GM23338 (cell line): ENCODE measurements at regions not wholly inside any gene's neighbourhood (a gene's known extent, or its start where the extent isn't known, plus 50 kb on each side); places are given as distances from the start of the nearest gene placed in this dataset.

Experiments used
- ATAC-seq: fragments of 200-7000 bp; cut with Tn5 transposase; 3 replicates; pipeline ENCODE4 v1.9.1; 2020
- DNase-seq: peaks from one replicate; pipeline ENCODE4 v3.0.0-alpha.2; 2015; ENCODE audit warnings: low spot score
- H2AFZ ChIP-seq: fragments of 200-600 bp; sonication (generic); 2 replicates; pipeline ENCODE4 v1.8.0; 2016; ENCODE audit warnings: antibody characterized with exemption, mild to moderate bottlenecking, moderate library complexity
- H3F3A ChIP-seq: fragments of 200-600 bp; sonication (generic); replicated peaks from 2 replicates; pipeline ENCODE4 v1.8.0; 2017; ENCODE audit warnings: antibody characterized with exemption, mixed run types, low read depth
- H3K27ac ChIP-seq: fragments of 200-600 bp; sonication (generic); 2 replicates; pipeline ENCODE4 v1.6.1; 2016; ENCODE audit warnings: low read depth
- H3K27me3 ChIP-seq: fragments of 200-600 bp; sonication (generic); 2 replicates; pipeline ENCODE4 v1.8.0; 2016; ENCODE audit warnings: mild to moderate bottlenecking, mixed run types, moderate library complexity; ENCODE audit not compliant: insufficient read depth
- H3K36me3 ChIP-seq: fragments of 200-600 bp; sonication (generic); 2 replicates; pipeline ENCODE4 v1.8.0; 2016; ENCODE audit warnings: mild to moderate bottlenecking; ENCODE audit not compliant: insufficient read depth
- H3K4me1 ChIP-seq: fragments of 200-600 bp; sonication (generic); 2 replicates; pipeline ENCODE4 v1.8.0; 2016; ENCODE audit warnings: mild to moderate bottlenecking, moderate library complexity; ENCODE audit not compliant: insufficient read depth
- H3K4me2 ChIP-seq: fragments of 200-600 bp; sonication (generic); 2 replicates; pipeline ENCODE4 v1.7.1; 2017; ENCODE audit warnings: mixed run types
- H3K4me3 ChIP-seq: fragments of 200-600 bp; sonication (generic); 2 replicates; pipeline ENCODE4 v1.6.1; 2016; ENCODE audit warnings: mixed run types
- H3K79me2 ChIP-seq: fragments of 200-600 bp; sonication (generic); replicated peaks from 2 replicates; pipeline ENCODE4 v1.8.0; 2017; ENCODE audit warnings: mild to moderate bottlenecking; ENCODE audit not compliant: insufficient read depth
- H3K9me2 ChIP-seq: fragments of 200-600 bp; sonication (generic); 2 replicates; pipeline ENCODE4 v1.8.0; 2017; ENCODE audit not compliant: insufficient read depth
- H4K20me1 ChIP-seq: fragments of 200-600 bp; sonication (generic); replicated peaks from 2 replicates; pipeline ENCODE4 v1.8.0; 2017; ENCODE audit warnings: mild to moderate bottlenecking; ENCODE audit not compliant: insufficient read depth
- H3K27ac Mint-ChIP-seq: 2 replicates; pipeline ENCODE4 v1.8.0; 2020; ENCODE audit warnings: inconsistent platforms, mild to moderate bottlenecking, moderate library complexity, mixed read lengths
- H3K27me3 Mint-ChIP-seq: 3 replicates; pipeline ENCODE4 v1.8.0; 2022; ENCODE audit warnings: low read depth, mild to moderate bottlenecking, moderate library complexity, mixed read lengths, inconsistent platforms; ENCODE audit not compliant: insufficient read depth, poor library complexity
- H3K36me3 Mint-ChIP-seq: 3 replicates; pipeline ENCODE4 v1.8.0; 2021; ENCODE audit warnings: low read depth, mild to moderate bottlenecking, inconsistent platforms, moderate library complexity, mixed read lengths
- H3K4me1 Mint-ChIP-seq: 3 replicates; pipeline ENCODE4 v1.8.0; 2020; ENCODE audit warnings: mild to moderate bottlenecking, inconsistent platforms, mixed read lengths
- H3K4me3 Mint-ChIP-seq: 3 replicates; pipeline ENCODE4 v1.8.0; 2021; ENCODE audit warnings: moderate library complexity, mild to moderate bottlenecking, inconsistent platforms, mixed read lengths
- H3K9me3 Mint-ChIP-seq: 3 replicates; pipeline ENCODE4 v1.8.0; 2020; ENCODE audit warnings: moderate library complexity, mild to moderate bottlenecking, inconsistent platforms, mixed read lengths
- CREB1 ChIP-seq: fragments of 250-450 bp; sonication (Bioruptor Pico); IDR thresholded peaks from 2 replicates; pipeline ENCODE4 v1.5.0; 2020; ENCODE audit warnings: low read depth, mild to moderate bottlenecking, moderate library complexity
- CTCF ChIP-seq, 2 experiments: fragments of 200-600 bp in 1 of 2; sonication (generic) in 1 of 2; conservative IDR thresholded peaks; 2 replicates each; pipeline versions ENCODE4 v1.5.1 to v1.6.1; 2016 to 2017; ENCODE audit warnings: antibody characterized with exemption in 2 of 2, low read depth in 2 of 2, mild to moderate bottlenecking in 2 of 2, moderate library complexity in 1 of 2
- EZH2 ChIP-seq: fragments of 200-600 bp; sonication (generic); IDR thresholded peaks from one replicate; pipeline ENCODE4 v1.8.0; 2017; ENCODE audit warnings: antibody characterized with exemption, mild to moderate bottlenecking, low read depth; ENCODE audit not compliant: unreplicated experiment
- EZH2phosphoT487 ChIP-seq: fragments of 200-600 bp; sonication (generic); IDR thresholded peaks from one replicate; pipeline ENCODE4 v1.8.1; 2018; ENCODE audit warnings: antibody characterized with exemption; ENCODE audit not compliant: unreplicated experiment
- POLR2AphosphoS5 ChIP-seq: IDR thresholded peaks from 2 replicates; pipeline ENCODE4 v1.6.1; 2016; ENCODE audit warnings: antibody characterized with exemption, low read depth
- STAT1 ChIP-seq: IDR thresholded peaks from one replicate; pipeline ENCODE4 v1.6.1; 2016; ENCODE audit warnings: antibody characterized with exemption; ENCODE audit not compliant: unreplicated experiment
- ZNF114 ChIP-seq: fragments of 250-450 bp; sonication (Bioruptor Pico); IDR thresholded peaks from 2 replicates; pipeline ENCODE4 v1.5.0; 2020; ENCODE audit warnings: mild to moderate bottlenecking, moderate library complexity
- ZNF462 ChIP-seq: fragments of 250-450 bp; sonication (Bioruptor Pico); IDR thresholded peaks from 2 replicates; pipeline ENCODE4 v1.5.0; 2020; ENCODE audit warnings: mild to moderate bottlenecking, moderate library complexity
- TF ChIP-seq, protein P1 (sequence below): IDR thresholded peaks from one replicate; pipeline ENCODE4 v1.6.1; 2018; ENCODE audit warnings: antibody characterized with exemption; ENCODE audit not compliant: unreplicated experiment
- TF ChIP-seq, protein P2 (sequence below): IDR thresholded peaks from 2 replicates; pipeline ENCODE4 v1.6.1; 2016; ENCODE audit warnings: antibody characterized with exemption

DNA sequence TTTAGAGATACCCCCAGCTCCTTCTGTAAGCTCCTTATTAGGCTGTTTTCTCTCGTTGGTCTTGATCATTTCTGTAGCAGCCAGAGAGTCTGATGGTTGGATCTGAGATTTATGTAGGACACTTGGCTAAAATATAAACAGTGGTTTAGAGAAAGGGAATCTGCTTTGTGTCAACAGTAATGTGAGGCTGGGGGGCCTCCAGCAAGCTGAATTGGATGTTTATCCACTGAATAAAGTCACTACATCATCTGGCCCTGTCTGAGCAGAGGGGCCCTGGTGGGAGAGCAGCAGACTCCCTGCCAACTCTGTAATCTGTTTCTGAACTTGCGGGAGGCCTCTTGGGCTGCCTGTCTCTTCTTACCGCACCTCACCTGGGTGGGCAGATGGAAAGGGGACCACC is 328.5 kb upstream of the PLET1 start (continued):
- TF ChIP-seq ZNF114 (CRISPR knock-in tag): no peak
- TF ChIP-seq, protein P1, sequence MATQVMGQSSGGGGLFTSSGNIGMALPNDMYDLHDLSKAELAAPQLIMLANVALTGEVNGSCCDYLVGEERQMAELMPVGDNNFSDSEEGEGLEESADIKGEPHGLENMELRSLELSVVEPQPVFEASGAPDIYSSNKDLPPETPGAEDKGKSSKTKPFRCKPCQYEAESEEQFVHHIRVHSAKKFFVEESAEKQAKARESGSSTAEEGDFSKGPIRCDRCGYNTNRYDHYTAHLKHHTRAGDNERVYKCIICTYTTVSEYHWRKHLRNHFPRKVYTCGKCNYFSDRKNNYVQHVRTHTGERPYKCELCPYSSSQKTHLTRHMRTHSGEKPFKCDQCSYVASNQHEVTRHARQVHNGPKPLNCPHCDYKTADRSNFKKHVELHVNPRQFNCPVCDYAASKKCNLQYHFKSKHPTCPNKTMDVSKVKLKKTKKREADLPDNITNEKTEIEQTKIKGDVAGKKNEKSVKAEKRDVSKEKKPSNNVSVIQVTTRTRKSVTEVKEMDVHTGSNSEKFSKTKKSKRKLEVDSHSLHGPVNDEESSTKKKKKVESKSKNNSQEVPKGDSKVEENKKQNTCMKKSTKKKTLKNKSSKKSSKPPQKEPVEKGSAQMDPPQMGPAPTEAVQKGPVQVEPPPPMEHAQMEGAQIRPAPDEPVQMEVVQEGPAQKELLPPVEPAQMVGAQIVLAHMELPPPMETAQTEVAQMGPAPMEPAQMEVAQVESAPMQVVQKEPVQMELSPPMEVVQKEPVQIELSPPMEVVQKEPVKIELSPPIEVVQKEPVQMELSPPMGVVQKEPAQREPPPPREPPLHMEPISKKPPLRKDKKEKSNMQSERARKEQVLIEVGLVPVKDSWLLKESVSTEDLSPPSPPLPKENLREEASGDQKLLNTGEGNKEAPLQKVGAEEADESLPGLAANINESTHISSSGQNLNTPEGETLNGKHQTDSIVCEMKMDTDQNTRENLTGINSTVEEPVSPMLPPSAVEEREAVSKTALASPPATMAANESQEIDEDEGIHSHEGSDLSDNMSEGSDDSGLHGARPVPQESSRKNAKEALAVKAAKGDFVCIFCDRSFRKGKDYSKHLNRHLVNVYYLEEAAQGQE: no peak

GRCh38 chr11:112590764-112591163 is 330.1 kb upstream of the PLET1 start:
- H3K27ac ChIP-seq: no peak overlapping the region
- Mint-ChIP-seq H3K9me3 (peaks cover 10% of the 10 kb centered on the region), H3K36me3 (peaks cover 5% of the 10 kb centered on the region; the same call in 1 of the 3 replicates), H3K27me3 (no peaks in the 10 kb centered on the region), H3K4me3 (no peak overlapping the region), H3K27ac (no peak overlapping the region; the same call in 1 of the 2 replicates), H3K4me1 (peaks cover 20% of the 10 kb centered on the region)
- H3K9me2 ChIP-seq: peaks cover 15% of the 10 kb centered on the region
- ATAC-seq (peak; percentile 29; the same call in 2 of the 3 replicates), DNase-seq (peak; percentile 6)
- no peaks in the 10 kb centered on the region for H3K27me3 ChIP-seq
- H2AFZ ChIP-seq: no peak overlapping the region
- H3K4me3 ChIP-seq: no peak overlapping the region
- H3K4me2 ChIP-seq: no peak overlapping the region
- no peaks in the 10 kb centered on the region for H4K20me1 ChIP-seq
- no peaks in the 10 kb centered on the region for H3F3A ChIP-seq
- H3K4me1 ChIP-seq: peaks cover 1% of the 10 kb centered on the region; the same call in 1 of the 2 replicates
- no peaks in the 10 kb centered on the region for H3K79me2 ChIP-seq
- H3K36me3 ChIP-seq: no peaks in the 10 kb centered on the region
- no peak for TF ChIP-seq EZH2
- TF ChIP-seq CTCF (conservative IDR thresholded peaks at IDR 0.05; ENCODE audit: low read depth in 2 of 2): no peak
- TF ChIP-seq, protein P2, sequence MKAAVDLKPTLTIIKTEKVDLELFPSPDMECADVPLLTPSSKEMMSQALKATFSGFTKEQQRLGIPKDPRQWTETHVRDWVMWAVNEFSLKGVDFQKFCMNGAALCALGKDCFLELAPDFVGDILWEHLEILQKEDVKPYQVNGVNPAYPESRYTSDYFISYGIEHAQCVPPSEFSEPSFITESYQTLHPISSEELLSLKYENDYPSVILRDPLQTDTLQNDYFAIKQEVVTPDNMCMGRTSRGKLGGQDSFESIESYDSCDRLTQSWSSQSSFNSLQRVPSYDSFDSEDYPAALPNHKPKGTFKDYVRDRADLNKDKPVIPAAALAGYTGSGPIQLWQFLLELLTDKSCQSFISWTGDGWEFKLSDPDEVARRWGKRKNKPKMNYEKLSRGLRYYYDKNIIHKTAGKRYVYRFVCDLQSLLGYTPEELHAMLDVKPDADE: no peak
- TF ChIP-seq POLR2AphosphoS5: no peak
- TF ChIP-seq ZNF114 (CRISPR knock-in tag): no peak
- no peak for TF ChIP-seq STAT1
- TF ChIP-seq ZNF462: no peak
- TF ChIP-seq CREB1 (CRISPR knock-in tag): no peak
- TF ChIP-seq EZH2phosphoT487: no peak
